IPS-18c (cell line): ENCODE measurements at regions not wholly inside any gene's neighbourhood (a gene's known extent, or its start where the extent isn't known, plus 50 kb on each side); places are given as distances from the start of the nearest gene placed in this dataset.
"Not testable (repeated sequence)": the region's sequence is repeated elsewhere in the genome, so short reads cannot be mapped to it uniquely, and the experiment has no call there.

Experiments
- H3K4me3 ChIP-seq: 2 replicates; pipeline ENCODE4 v1.7.0; 2013; ENCODE audit warnings: low read depth, mild to moderate bottlenecking, low read length, moderate library complexity; ENCODE audit not compliant: insufficient read depth
- H3K9me3 ChIP-seq: one replicate; pipeline ENCODE4 v1.6.1; 2013; ENCODE audit warnings: mild to moderate bottlenecking, low read length, moderate library complexity; ENCODE audit not compliant: control insufficient read depth, insufficient read depth

- Histone ChIP-seq H3K4me3 (no peak overlapping the region), H3K9me3 (no peaks in the 10 kb centered on the region)
Measured at GRCh38 chr4:189659287-189659686, 281.4 kb upstream of the FRG1 start.

- no peak overlapping the region for H3K4me3 ChIP-seq
- H3K9me3 ChIP-seq = no peaks in the 10 kb centered on the region
Measured at GRCh38 chr4:189660722-189661360, 279.8 kb upstream of the FRG1 start.

DNA sequence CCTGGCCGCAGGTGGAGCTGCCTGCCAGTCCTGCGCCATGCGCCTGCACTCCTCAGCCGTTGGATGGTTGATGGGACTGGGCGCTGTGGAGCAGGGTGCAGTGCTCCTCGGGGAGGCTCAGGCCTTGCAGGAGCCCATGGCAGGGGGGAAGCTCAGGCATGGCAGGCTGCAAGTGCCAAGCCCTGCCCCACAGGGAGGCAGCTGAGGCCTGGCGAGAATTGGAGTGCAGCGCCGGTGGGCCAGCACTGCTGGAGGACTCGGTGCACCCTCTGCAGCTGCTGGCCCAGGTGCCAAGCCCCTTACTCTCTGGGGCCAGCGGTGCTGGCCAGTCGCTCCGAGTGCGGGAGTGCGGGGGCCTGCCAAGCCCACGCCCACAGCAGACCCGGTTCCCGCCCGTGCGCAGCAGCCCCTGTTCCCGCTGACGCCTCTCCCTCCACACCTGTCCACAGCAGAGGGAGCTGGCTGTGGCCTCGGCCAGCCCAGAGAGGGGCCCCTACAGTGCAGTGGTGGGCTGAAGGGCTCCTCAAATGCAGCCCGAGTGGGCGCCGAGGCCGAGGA is 275.9 kb upstream of the FRG1 start:
- Histone ChIP-seq H3K4me3 (no peak overlapping the region), H3K9me3 (no peaks in the 10 kb centered on the region)

DNA sequence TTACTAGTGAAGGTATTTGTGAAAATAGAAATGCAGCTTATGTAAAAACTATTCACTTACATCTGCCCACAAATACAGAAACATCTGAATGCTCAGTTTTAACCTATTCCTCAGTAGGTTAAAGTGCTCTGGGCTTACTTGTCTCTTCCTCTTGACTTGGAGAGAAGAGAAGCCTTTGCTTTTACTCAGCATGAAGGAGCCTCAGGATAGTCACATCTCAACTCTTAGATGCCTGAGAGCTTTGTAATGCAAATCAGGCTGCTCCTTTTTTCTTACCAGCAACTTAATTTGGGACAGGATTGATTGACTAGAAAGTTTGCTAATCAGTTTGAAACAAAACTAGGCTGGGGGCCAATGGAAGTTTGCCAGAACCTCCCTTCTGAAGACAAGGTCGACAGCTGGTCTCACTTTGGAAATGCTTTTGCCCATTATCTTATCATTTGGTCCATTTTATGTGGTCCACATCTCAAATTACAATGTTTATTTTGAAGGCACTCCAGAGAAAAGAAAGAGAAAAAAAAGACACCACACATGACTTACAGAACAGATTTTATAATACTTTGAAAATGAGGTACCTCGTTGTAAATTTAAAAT is 274.9 kb upstream of the FRG1 start:
- H3K9me3 ChIP-seq, H3K4me3 ChIP-seq: not testable (repeated sequence)

- not testable (repeated sequence) for H3K9me3 ChIP-seq, H3K4me3 ChIP-seq
Measured at GRCh38 chr4:189667386-189667785, 273.3 kb upstream of the FRG1 start.

GRCh38 chr4:189697675-189698245 is 242.9 kb upstream of the FRG1 start:
- H3K4me3 ChIP-seq, H3K9me3 ChIP-seq: not testable (repeated sequence)

GRCh38 chr4:189703000-189703399 is 237.7 kb upstream of the FRG1 start:
- H3K4me3 ChIP-seq, H3K9me3 ChIP-seq: not testable (repeated sequence)

DNA sequence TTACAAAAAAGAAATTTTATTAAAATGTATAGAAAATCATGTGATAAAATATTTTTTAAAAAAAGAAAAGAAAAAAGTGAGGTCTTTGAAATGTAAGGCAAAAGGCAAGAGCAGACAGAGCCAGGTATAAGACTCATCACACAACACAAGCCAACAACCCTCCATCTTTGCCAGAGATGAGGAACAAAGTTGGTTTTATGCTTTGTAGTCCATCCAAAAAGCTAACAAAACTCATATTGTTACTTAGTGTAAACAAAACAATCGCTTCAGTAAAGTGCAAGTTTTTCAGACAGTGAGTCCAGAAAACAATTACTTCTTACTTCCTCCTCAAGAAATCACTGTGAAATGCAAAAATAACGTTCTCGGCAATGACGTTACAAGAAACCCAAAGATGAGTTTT is 233.9 kb upstream of the FRG1 start:
- not testable (repeated sequence) for H3K9me3 ChIP-seq, H3K4me3 ChIP-seq

DNA sequence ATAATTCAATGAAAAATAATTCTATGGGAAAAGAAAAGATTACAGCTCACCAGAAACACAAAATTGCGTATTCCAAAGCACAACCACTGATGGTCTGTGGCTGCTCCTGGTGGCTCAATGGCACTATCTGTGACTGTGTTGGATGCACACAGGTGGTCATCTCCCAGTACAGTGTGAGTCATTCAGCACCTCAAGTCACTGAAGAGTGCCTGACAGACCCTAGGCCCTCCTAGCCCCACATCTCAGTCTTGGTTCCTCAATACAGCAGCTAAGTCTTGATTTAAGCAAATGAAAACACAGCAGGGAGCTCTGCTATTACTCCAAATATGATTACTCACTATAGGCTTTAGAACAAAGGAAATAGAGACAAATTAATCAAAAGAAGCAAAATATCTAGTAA is 233.4 kb upstream of the FRG1 start:
- H3K9me3 ChIP-seq, H3K4me3 ChIP-seq: not testable (repeated sequence)

- not testable (repeated sequence) for H3K4me3 ChIP-seq, H3K9me3 ChIP-seq
Measured at GRCh38 chr4:189711956-189712355, 228.7 kb upstream of the FRG1 start.

- not testable (repeated sequence) for H3K9me3 ChIP-seq, H3K4me3 ChIP-seq
Measured at GRCh38 chr4:189721016-189721993, 219.4 kb upstream of the FRG1 start.

DNA sequence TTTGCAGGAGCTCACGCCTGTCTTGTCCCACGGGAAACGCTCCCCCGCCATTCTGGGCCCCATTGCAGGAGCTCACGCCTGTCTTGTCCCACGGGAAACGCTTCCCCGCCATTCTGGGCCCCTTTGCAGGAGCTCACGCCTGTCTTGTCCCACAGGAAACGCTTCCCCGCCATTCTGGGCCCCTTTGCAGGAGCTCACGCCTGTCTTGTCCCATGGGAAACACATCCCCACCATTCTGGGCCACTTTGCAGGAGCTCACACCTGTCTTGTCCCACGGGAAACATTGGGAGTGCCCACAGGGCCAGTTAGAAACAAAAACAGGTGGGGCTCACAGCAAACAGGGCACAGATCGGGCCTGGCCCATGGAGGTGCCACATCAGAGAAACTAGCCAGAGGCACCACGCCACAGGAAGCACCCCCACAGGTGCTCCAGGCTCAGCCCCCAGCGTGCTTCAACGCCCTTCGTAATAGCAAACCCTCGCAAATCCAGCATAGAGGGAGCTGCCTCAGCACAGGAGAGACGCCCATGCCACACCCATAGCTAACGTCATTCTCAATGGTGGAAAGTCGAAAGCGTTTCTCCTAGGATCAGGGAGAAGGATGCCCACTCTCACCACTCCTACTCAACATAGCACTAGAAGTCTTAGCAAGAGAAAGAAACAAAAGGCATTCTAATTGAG is 218.2 kb upstream of the FRG1 start:
- not testable (repeated sequence) for H3K4me3 ChIP-seq, H3K9me3 ChIP-seq

- H3K9me3 ChIP-seq, H3K4me3 ChIP-seq: not testable (repeated sequence)
Measured at GRCh38 chr4:189727982-189728638, 212.6 kb upstream of the FRG1 start.

DNA sequence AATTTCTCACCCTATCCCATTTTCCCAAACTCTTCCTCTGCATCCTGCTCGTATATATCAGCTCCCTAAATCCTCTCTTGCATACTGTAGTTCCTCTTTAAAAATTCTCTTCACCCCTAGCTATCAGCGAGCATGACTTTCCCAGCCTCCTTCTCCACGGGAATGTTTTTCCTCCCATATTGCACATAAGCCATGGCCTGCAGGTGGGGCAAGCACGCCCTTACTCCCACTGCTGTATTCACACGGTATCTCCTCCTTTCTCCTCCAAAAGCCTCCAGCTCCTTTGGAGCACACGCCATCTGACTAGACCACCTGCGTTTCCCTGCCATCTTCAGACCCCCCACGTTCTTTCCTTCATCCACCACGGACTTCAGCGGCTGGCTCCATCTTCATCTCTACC is 208.7 kb upstream of the FRG1 start:
- H3K9me3 ChIP-seq, H3K4me3 ChIP-seq: not testable (repeated sequence)

DNA sequence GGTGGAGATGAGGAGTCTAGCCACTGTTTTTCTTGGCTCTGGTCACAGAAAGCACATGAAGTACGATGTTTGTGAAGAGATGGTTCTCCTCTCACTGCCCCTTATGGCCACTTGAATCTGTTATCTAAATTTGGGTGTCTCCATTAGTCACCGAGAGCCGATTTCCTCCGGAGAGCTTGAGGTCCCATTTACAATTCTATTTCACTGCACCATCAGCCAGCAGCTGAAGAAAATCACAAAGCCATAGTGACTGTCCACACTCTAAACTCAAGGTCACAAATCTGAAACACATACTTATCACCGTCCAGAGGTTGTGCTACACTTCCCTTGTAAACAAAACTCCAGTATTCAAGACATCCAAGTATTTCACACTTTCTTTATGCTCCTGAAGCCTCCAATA is 207.2 kb upstream of the FRG1 start:
- not testable (repeated sequence) for H3K4me3 ChIP-seq

GRCh38 chr4:189734648-189735267 is 205.9 kb upstream of the FRG1 start:
- H3K4me3 ChIP-seq, H3K9me3 ChIP-seq: not testable (repeated sequence)

More for the DNA sequence above, 207.2 kb upstream of the FRG1 start:
- not testable (repeated sequence) for H3K9me3 ChIP-seq
